Sigmoid colon (tissue), 6 donors: ENCODE measurements at regions not wholly inside any gene's neighbourhood (a gene's known extent, or its start where the extent isn't known, plus 50 kb on each side); places are given as distances from the start of the nearest gene placed in this dataset.
A peak's percentile ranks its signal among the peaks of the same experiment; 100 is the strongest.

Experiments used
- DNase-seq: peaks from one replicate; pipeline ENCODE4 v3.0.0-alpha.2; 2019
- H3K27ac ChIP-seq, 4 donors: fragments of 200-600 bp; sonication (generic); one replicate each; pipeline ENCODE4 v1.5.1; 2016 to 2019; ENCODE audit warnings: mild to moderate bottlenecking in 1 of 4
- H3K27me3 ChIP-seq, 3 donors: fragments of 200-600 bp; sonication (generic); one replicate each; pipeline ENCODE4 v1.5.1; 2019; ENCODE audit warnings: mild to moderate bottlenecking in 1 of 3
- H3K36me3 ChIP-seq, 4 donors: fragments of 200-600 bp; sonication (generic); one replicate each; pipeline ENCODE4 v1.5.1; 2016 to 2019
- H3K4me1 ChIP-seq, 4 donors: fragments of 200-600 bp; sonication (generic); one replicate each; pipeline ENCODE4 v1.5.1; 2017 to 2019
- H3K4me3 ChIP-seq, 4 donors: fragments of 200-600 bp; sonication (generic); one replicate each; pipeline ENCODE4 v1.5.1; 2017 to 2019; ENCODE audit warnings: mild to moderate bottlenecking in 2 of 4, moderate library complexity in 1 of 4
- H3K9me3 ChIP-seq, 4 donors: fragments of 200-600 bp in 3 of 4; sonication (generic) in 3 of 4; one replicate each; pipeline versions ENCODE4 v1.5.1 to v1.6.1; 2013 to 2019
- EP300 ChIP-seq, 4 donors: sonication (generic); formaldehyde crosslinking; IDR thresholded peaks; one replicate each; pipeline ENCODE4 v1.6.1; 2017; ENCODE audit warnings: antibody characterized with exemption in 4 of 4
- POLR2A ChIP-seq, 2 donors: fragments of 450-650 bp; IDR thresholded peaks; one replicate each; pipeline ENCODE4 v1.6.1; 2016; ENCODE audit warnings: antibody characterized with exemption in 2 of 2, mild to moderate bottlenecking in 2 of 2, moderate library complexity in 2 of 2
- POLR2AphosphoS5 ChIP-seq, 4 donors: sonication (generic); formaldehyde crosslinking; IDR thresholded peaks; one replicate each; pipeline ENCODE4 v1.6.1; 2017; ENCODE audit warnings: antibody characterized with exemption in 4 of 4
- WGBS, 2 donors: extraction: QIAGEN DNeasy Blood & Tissue Kit; methylation state at CpG; one replicate each; pipeline ENCODE4 v1.1.7; 2013; 5-methylcytosine and 5-hydroxymethylcytosine counted together
- intact Hi-C: fragments of 100-400 bp; cut with DNase I; formaldehyde crosslinking; loops from one replicate; pipeline ENCODE4 v1.15.1; 2023
- TF ChIP-seq, protein P1 (sequence below), 4 experiments: fragments of 450-650 bp in 3 of 4; fragments of 200-600 bp in 1 of 4; IDR thresholded peaks; one replicate each; pipeline ENCODE4 v1.5.1; 2016 to 2019; ENCODE audit warnings: antibody characterized with exemption in 4 of 4, mild to moderate bottlenecking in 3 of 4, moderate library complexity in 2 of 4
- donor health status: healthy with polysubstance abuse.
- donor health status: healthy.

DNA sequence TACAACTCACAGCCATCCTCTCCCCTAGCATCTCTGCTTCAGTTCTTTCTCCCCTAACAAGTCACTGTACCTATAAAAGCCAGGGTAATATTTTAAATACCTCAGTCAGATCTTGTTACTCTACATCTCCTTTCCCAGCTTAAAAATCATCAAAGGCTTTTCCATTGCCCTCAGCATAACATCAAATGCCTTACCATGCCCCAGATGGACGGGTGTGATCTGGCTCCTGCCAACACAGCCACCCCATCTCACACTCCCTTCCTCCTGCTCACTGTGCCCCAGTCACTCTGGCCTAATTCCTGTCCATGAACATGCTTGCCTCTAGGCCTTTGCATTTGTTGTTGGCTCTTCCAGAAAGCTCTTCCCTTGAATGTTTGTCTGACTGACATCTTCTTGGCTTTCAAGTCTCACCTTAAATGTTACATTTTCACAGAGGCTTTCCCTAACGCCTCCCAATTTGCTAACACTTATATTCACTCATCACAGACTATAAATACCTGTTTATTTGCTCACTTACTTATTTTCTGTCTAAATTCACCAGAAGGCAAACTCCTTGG, 640.9 kb downstream of the NYAP2 start:
- intact Hi-C loops: no loop called here

DNA sequence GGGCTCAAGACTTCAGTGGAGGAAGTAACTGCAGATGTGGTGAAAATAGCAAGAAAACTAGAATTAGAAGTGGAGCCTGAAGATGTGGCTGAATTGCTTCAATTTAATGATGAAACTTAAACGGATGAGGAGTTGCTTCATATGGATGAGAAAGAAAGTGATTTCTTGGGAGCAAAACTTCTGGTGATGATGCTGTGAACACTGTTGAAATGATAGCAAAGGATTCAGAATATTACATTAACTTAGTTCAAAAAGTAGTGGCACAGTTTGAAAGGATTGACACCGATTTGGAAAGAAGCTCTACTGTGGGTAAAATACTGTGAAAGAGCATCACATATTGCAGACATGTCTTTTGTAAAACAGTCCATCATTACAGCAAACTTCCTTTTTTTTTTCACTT, 638.0 kb downstream of the NYAP2 start:
- H3K27ac ChIP-seq: no peak overlapping the region
- TF ChIP-seq, protein P1, sequence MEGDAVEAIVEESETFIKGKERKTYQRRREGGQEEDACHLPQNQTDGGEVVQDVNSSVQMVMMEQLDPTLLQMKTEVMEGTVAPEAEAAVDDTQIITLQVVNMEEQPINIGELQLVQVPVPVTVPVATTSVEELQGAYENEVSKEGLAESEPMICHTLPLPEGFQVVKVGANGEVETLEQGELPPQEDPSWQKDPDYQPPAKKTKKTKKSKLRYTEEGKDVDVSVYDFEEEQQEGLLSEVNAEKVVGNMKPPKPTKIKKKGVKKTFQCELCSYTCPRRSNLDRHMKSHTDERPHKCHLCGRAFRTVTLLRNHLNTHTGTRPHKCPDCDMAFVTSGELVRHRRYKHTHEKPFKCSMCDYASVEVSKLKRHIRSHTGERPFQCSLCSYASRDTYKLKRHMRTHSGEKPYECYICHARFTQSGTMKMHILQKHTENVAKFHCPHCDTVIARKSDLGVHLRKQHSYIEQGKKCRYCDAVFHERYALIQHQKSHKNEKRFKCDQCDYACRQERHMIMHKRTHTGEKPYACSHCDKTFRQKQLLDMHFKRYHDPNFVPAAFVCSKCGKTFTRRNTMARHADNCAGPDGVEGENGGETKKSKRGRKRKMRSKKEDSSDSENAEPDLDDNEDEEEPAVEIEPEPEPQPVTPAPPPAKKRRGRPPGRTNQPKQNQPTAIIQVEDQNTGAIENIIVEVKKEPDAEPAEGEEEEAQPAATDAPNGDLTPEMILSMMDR (IDR thresholded peaks at IDR 0.05): no peak
- TF ChIP-seq POLR2AphosphoS5 (IDR thresholded peaks at IDR 0.05): no peak
- intact Hi-C loops: no loop called here
- no peaks in the 10 kb centered on the region for H3K27me3 ChIP-seq
- H3K4me3 ChIP-seq: no peak overlapping the region
- no peak for DNase-seq
- H3K9me3 ChIP-seq: no peaks in the 10 kb centered on the region
- no peaks in the 10 kb centered on the region for H3K36me3 ChIP-seq
- peaks cover 0 to under 1% (median under 1%) of the 10 kb centered on the region in 4 donors for H3K4me1 ChIP-seq
- 87 to 88% methylated on average over 2 of the region's 2 CpGs for WGBS, 2 donors

More for the DNA sequence above, 640.9 kb downstream of the NYAP2 start:
- Histone ChIP-seq H3K36me3 (no peaks in the 10 kb centered on the region), H3K27ac (no peak overlapping the region), H3K4me3 (no peak overlapping the region), H3K27me3 (no peaks in the 10 kb centered on the region), H3K4me1 (no peaks in the 10 kb centered on the region), H3K9me3 (no peaks in the 10 kb centered on the region)
- TF ChIP-seq, protein P1 (IDR thresholded peaks at IDR 0.05): no peak
- TF ChIP-seq POLR2AphosphoS5 (IDR thresholded peaks at IDR 0.05): no peak
- DNase-seq: no peak
- WGBS, 2 donors: 64 to 84% methylated on average over 2 of the region's 2 CpGs

DNA sequence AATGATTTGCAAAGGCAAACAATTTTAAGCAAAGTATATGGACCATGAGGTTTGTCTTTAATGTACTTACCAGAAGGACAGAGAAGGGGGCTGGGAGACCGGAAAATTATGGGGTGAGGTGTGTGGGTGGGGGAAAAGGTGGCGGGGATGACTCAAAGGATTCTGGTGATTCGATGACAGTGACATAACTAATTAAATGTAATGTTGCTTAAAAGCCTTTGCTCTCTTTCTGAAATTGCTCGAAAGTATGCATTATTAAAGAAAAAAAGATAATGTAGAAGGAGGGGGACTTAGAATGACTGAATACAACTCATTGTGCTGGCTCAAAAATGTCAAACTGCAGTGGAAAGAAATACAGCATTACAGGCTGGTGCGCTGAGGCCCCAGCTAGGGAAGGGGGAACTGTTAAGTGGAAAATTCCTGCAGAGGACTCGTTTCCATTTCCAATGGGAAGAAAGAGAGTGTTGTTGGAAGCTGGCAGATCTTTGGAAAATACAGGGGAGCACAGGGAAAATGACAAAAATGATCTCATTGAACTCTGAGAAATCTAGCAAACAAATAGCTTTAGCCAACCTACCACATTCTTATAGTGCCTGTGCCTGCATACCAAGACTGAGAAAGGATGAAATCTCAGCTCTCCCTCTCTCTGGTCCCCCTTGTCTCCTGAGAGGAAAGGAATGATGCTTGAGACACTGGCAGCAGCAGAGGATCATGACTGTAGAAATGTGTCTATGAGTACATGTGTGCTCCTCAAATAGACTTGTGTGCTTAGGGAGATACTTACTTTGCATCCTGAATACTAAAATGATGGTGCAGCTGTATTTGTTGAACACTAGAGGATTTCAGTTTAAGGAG, 632.4 kb downstream of the NYAP2 start:
- H3K36me3 ChIP-seq: no peaks in the 10 kb centered on the region
- H3K4me3 ChIP-seq: peak overlapping the region; percentile 39 to 55 (median 52)
- H3K4me1 ChIP-seq: peaks cover 0 to 19% (median 10%) of the 10 kb centered on the region in 4 donors
- no peak for TF ChIP-seq EP300 (IDR thresholded peaks at IDR 0.05)
- no peak for TF ChIP-seq POLR2AphosphoS5 (IDR thresholded peaks at IDR 0.05)
- no peak for DNase-seq
- H3K27ac ChIP-seq: peak overlapping the region; percentile 45 to 75 (median 56)
- H3K27me3 ChIP-seq: no peaks in the 10 kb centered on the region
- H3K9me3 ChIP-seq: no peaks in the 10 kb centered on the region
- WGBS, 2 donors: 8% methylated on average over 6 of the region's 6 CpGs
- intact Hi-C loops: no loop called here

DNA sequence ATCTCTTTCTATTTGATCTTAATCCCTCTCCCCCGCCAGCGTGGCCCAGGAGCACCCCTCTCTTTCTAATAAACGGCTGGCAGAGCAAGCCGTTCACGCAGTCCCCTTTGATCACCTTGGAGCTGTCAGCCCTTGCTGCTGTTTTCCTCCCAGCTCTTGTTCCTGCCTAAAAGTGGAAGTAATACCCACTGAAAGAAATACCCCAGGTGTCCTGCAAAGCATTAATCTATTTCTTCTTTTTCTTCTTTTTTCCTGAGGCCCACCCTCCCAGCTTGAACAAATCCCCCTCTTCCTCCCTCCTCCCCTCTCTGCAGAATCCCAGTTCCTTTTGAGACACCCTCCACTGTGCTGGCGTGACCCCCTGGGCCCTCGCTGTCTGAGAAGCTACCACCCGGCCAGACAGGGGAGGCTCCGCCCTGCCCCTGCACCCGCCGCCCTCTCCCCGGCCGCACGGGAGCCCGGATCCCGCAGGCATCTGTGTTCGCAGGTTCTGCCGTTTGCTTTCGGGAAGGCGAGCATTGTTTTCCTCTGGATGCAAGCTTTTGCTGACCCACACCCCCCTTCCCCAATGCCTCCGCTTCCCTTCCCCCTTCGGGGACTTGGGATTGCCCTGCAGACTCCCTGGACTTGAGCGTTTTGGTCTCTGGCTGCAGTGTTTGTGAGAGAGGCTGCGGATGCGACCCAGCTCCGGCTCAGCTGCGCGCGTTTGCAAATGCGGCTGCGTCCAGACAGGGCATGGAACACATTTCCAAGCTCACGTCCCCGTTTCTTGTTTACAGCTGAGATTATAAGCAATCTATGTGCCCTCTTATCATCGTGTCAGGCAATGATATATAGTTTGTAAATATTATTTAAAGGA, 631.5 kb downstream of the NYAP2 start:
- intact Hi-C loops: no loop called here
- Histone ChIP-seq H3K27ac (peak overlapping the region; percentile 45 to 75 (median 56)), H3K4me1 (peaks cover 0 to 19% (median 10%) of the 10 kb centered on the region in 4 donors)

DNA sequence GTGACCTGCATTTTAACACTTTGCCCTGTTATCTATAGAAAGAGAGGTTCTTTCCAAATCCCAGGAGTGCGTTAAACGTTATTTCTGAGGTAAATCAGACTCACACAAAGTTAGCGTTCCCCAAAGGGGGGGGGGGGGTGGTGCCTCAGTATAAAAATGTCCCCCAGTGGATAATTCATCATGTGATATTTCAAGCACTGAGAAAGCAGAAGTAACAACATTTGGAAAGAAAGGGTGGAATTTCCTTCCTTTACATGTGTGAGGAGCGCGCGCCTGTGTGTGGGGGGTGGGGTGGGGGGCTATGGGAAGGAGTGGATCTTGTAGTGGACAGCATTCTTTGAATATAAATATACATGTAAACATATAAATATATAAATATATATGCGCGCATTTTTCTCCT, 630.9 kb downstream of the NYAP2 start:
- H3K27ac ChIP-seq: peak overlapping the region in 3 of 4 donors; percentile 56 to 75 (median 57)
- DNase-seq: no peak
- peaks cover 0 to 19% (median 10%) of the 10 kb centered on the region in 4 donors for H3K4me1 ChIP-seq
- no peaks in the 10 kb centered on the region for H3K9me3 ChIP-seq
- WGBS, 2 donors: 14 to 19% methylated on average over 8 of the region's 8 CpGs
- no peaks in the 10 kb centered on the region for H3K36me3 ChIP-seq
- intact Hi-C loops: no loop called here
- H3K27me3 ChIP-seq: no peaks in the 10 kb centered on the region
- TF ChIP-seq EP300 (IDR thresholded peaks at IDR 0.05) (no peak), POLR2AphosphoS5 (IDR thresholded peaks at IDR 0.05) (no peak), POLR2A (IDR thresholded peaks at IDR 0.05) (no peak)
- TF ChIP-seq, protein P1 (IDR thresholded peaks at IDR 0.05): no peak
- peak overlapping the region in 3 of 4 donors; percentile 49 to 55 (median 54) for H3K4me3 ChIP-seq

More for the DNA sequence above, 631.5 kb downstream of the NYAP2 start:
- DNase-seq: peak; percentile 79
- H3K36me3 ChIP-seq: no peaks in the 10 kb centered on the region
- no peaks in the 10 kb centered on the region for H3K9me3 ChIP-seq
- no peaks in the 10 kb centered on the region for H3K27me3 ChIP-seq
- 1% methylated on average over 34 of the region's 34 CpGs for WGBS, 2 donors
- peak overlapping the region; percentile 39 to 55 (median 52) for H3K4me3 ChIP-seq
- TF ChIP-seq EP300 (IDR thresholded peaks at IDR 0.05) (no peak), POLR2AphosphoS5 (IDR thresholded peaks at IDR 0.05) (peak in 3 of 4 donors; percentile 54 to 64 (median 64)), POLR2A (IDR thresholded peaks at IDR 0.05) (no peak)
